GM18873 (cell line): ENCODE measurements at regions not wholly inside any gene's neighbourhood (a gene's known extent, or its start where the extent isn't known, plus 50 kb on each side); places are given as distances from the start of the nearest gene placed in this dataset.

Experiments
- ATAC-seq: cut with Tn5 transposase; IDR thresholded peaks from one replicate; pipeline ENCODE4 v1.9.1; 2021; ENCODE audit warnings: mild to moderate bottlenecking, moderate library complexity, moderate number of reproducible peaks; ENCODE audit not compliant: unreplicated experiment, low FRiP score

DNA sequence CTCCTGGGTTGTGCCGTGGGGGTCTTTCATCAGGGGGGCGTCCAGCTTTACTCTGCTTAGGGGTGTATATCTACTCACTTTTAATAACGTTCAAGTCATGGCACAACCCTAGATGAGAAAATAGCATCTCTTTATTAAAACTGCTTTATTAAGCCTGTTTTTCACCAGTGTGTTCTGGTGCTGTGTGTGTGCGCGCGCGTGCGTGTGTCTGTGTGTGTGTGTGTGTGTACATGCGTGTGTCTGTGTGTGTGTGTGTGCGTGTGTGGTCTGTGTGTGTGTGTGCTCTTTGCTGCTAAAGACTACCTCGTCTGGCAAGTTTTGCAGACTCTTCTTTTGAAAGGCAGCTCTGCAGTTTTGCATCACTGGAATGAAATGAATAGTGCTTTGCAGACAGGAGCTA, 390.9 kb upstream of the MKI67 start:
- no peak for ATAC-seq

- ATAC-seq: no peak
Observed at GRCh38 chr10:128518000-128518399, 391.8 kb upstream of the MKI67 start.

DNA sequence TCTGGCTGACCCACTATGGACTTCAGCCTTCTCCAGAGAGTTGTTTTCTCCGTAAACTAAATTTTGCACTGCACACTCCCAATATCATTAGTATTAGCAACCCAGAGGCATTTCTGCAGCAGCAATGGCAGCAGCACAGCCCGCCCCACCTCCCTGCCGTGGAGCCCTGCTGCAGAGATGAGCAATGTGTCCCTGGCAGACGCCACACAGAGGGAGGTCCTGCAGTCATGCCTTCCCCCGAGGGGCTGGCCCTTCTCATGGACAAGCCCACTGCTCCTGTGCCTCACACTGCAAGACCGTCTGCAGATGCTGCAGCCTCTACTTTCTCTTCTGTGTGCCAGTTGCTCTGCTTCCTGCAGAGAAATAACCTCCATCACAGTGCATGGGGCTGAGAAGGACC, 393.4 kb upstream of the MKI67 start:
- no peak for ATAC-seq

- no peak for ATAC-seq
Observed at GRCh38 chr10:128520211-128520815, 394.1 kb upstream of the MKI67 start.

- ATAC-seq: no peak
Observed at GRCh38 chr10:128522551-128523308, 396.5 kb upstream of the MKI67 start.

DNA sequence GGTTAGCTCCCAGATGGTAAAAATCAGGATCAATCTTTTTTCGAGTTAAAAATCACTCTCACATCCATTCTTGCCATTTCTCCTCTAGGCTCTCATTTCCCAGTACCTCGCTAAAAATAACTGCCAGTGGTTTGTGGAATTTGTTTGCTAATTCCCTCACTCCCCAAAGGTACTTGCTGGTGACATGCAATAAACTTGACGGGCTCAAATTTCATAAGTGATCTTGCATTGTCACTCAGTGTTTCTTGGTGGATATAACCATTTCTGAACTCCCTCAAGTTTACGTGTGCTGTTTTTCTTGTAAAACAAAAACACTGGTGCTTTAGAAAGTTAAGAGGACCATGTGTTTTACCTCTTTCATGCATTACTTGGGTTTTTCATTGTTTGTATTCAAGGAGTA, 399.2 kb upstream of the MKI67 start:
- no peak for ATAC-seq

DNA sequence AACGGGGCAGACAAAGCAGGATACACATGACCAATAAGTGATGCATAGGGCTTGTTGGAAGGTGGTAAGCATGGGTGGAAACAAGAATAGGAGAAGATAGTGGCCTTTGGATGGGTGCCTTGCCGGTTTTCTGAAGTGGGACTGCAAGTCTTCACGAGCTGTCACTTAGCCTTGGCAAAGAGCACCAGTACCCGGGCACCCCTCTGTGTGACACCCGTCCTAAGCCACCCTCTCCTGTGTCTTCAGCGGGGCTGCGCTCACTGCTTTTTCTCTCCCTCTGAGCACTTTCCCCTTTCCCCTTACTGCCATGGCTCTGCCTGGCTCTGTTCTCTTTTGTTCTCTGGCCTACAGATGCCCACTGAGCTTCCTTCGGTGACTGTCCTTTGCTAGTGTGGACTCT, 399.7 kb upstream of the MKI67 start:
- no peak for ATAC-seq

DNA sequence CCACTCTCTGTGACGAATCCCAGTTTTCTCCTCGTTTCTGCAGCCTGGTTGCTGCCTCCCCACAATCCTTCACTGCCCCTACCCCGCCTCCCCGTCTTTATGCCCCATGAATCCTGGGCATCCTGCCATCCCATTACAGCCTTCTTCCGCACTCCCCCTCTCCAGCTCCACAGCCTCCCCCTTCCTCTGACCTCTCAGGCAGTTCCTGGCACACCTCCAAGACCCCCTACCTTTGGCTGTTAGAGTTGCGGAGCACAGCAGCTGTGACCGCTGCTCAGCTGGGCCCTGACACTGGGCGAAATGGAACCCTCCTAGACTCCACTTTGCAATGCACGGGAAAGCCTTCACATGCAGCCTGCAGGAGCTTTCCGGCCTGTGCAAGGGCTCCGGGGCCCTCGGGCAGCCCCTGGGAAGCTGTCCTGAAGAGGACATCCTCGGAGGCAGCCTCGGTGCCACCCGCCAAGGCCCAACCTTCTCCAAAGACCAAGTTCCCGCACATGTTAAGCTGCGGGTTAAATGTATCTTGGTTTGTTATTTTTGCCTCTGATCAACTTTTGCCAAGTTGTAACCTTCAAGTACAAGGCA, 400.7 kb upstream of the MKI67 start:
- ATAC-seq: no peak

DNA sequence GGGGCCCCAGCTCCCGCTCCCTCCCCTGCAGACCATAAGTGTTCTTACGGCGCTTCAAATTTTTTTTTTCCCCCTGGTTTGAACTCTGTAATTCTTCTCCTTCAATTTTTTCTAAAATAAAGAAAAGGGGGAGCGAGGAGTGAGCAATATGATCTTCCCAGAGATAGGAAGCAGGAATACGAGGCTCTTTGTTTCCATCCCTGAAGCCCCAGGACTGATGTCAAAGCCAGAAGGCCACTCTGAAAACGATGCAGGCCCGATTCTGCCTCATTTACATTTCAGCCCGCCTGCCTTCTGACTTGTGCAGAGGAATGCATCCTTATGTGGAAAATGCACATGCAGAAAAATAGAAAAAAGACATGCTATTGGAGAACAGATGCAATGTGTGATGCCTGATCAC, 401.5 kb upstream of the MKI67 start:
- ATAC-seq: no peak

DNA sequence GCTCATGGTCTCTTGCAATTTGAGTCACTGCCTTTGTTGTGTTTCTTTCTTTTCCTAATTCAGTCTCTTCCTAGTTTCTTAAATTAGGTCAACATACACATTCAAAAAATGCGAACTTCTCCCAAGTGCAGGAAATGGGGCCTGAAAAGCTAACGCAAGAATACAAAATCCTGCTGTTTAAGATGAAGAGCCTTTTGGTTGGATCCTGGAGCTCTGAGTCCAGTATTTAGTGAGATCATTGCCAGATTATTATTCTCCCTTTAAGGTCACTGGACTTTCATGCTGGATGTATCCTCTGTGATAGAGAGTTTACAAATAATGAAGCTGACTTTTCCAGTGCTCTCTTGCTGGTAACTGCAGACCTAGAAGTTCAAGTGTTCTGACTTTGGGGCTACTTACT, 401.9 kb upstream of the MKI67 start:
- ATAC-seq: no peak

DNA sequence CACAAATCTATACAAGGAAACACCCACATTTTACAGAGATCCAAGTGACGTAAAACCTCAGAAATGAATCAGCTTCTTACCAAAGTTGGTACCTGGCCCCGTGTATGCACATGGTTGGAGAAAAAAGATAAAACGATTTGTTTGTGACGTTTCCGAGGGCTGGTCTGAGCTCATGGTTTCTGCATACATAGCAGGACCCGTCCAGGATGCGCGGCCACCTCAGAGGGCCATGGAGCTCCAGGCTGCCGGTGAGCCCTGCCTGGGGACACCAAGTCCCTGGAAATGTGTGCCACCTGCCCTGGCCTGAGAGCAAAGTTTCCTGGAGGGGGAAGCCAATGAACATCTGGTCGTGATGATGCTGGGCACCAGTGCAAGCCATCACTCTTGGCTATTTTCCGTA, 402.6 kb upstream of the MKI67 start:
- no peak for ATAC-seq

DNA sequence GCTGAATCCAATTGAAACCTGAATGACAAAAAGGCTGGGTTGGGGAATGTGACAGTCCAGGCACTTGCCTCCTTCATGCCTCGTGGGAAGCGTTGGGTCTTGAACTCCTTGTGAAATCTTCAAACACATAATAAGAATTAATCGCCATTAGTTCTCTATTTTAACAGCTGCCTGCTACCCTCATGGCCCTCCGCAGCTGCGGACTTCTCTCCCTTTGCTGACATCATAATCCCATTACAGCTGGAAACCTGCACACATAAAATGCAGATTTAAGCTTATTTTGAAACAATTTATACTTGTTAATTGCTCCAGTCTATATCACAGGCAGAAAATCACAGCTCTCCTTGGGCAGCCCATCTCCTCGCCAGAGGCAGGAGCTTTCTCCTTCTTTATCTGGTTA, 403.0 kb upstream of the MKI67 start:
- no peak for ATAC-seq

GRCh38 chr10:128530301-128530700, 404.1 kb upstream of the MKI67 start:
- no peak for ATAC-seq

GRCh38 chr10:128530946-128531345, 404.7 kb upstream of the MKI67 start:
- no peak for ATAC-seq

DNA sequence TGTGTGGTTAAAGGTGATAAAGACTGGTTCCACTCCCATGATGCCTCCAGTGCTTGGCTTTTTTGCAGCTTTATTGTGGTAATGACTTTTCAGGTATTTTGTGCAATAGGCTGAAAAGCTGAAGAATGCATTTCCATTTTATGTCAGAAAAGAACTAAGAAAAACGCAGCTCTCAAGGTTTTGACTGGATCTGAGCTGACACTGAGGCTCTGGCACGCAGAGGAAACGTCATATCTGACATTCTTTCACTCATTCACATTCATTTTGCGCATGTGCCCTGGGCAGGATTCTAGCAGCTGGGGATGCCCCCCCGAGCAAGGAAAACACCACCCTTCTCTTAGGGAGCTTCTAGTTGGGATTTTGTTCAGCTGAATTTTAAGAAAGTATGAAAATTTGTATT, 408.5 kb upstream of the MKI67 start:
- ATAC-seq: no peak

DNA sequence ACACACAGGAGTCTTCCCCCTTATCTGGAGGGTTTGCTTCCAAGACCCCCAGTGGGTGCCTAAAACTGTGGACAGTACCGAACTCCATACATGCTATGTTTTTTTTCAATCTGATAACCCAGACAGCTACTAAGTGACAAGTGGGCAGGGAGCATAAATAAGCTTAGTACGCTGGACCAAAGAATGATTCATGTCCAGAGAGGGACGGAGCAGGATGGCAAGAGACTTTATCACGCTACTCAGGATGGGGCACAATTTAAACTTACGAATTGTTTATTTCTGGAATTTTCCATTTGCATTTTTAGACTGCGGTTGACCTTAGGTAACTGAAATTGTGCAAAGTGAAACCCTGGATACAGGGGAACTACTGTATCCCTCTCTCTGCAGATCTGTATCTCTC, 410.0 kb upstream of the MKI67 start:
- ATAC-seq: no peak

DNA sequence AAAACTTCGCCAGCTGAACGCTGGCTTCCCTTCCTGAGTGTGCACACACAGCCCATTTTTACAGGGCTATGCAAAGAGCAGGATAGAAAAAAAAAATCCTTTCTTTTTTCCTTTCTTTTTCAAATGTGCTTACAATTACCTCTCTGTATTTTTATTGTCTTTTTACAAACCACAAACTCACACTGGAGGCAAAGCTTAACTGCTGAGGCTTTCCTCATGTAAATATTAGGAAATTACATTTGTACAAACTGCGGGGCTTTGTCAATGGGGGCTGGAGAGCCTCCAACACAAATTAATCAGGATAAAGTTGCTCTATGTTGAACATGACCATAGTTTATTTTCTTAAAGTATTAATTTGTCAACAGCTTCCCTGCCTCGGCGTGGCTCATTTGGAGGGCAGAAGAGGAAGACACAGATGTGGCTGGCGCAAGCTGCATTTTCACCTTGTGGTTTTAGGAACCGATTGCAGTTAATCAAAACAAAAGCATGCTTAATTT, 411.7 kb upstream of the MKI67 start:
- ATAC-seq: no peak

GRCh38 chr10:128538671-128539070, 412.4 kb upstream of the MKI67 start:
- no peak for ATAC-seq

- no peak for ATAC-seq
Observed at GRCh38 chr10:128539510-128540127, 413.4 kb upstream of the MKI67 start.

DNA sequence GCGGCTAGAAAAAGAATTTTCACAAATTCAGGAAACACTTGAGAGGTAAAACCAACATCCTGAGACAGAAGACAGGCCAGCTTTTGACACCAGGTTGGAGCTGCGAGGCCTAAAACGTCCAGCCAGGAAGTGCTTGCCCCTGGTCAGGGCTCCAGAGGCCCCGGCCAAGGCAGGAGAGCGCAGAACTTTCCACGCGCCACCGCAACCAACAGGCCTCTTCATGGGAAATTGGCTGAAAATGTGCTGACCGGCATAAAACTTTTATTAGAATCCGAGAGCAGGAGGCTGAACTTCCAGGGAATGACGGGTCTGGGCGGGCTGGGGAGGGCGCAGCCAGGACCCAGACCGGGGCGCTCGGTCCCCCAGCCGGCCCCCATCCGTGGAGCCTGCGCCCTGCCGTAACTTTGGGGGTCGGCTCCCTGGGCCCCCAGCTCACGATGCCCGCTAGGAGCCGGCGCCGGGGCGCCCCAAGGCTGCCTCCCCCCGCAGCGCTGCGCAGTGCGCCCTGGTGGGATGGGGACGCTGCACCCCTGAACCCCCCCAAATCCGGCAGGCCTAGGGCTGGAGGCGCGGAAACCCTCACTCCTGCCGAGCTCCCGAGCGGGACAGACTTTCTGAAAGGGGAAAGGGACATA, 414.0 kb upstream of the MKI67 start:
- ATAC-seq: no peak
